Pons (tissue), 1 donor: ENCODE measurements at regions not wholly inside any gene's neighbourhood (a gene's known extent, or its start where the extent isn't known, plus 50 kb on each side); places are given as distances from the start of the nearest gene placed in this dataset.

Experiments used
- DNase-seq: peaks from one replicate; pipeline ENCODE4 v3.0.0-alpha.2; 2016; ENCODE audit warnings: low spot score

DNA sequence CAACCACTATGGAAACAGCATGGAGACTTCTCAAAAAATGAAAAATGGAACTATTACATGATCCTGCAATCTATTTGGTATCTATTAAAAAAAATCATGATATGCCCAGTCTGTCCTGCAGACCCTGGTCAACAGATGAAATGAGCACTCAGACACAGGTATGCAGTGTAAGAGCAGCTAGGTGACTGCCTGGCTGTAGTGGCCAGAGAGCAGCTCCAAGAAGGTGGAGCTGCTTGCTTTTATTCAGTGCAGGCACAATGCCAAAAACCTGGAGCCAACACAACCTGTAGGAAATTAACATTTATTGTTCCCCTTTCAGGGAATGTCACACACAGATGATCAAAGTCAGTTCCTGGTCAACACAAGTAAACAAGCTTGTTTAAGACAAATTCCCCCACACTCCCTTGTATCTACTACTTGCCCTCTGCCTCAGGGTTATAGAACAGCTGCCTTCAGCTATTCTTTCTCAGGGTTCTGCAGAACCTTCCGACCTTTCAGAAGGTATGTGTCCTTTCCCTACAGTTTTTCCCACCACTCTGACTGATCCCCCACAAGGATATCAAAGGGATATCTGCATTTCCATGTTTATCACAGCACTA is 933.7 kb upstream of the SLITRK5 start:
- DNase-seq, result no peak

DNA sequence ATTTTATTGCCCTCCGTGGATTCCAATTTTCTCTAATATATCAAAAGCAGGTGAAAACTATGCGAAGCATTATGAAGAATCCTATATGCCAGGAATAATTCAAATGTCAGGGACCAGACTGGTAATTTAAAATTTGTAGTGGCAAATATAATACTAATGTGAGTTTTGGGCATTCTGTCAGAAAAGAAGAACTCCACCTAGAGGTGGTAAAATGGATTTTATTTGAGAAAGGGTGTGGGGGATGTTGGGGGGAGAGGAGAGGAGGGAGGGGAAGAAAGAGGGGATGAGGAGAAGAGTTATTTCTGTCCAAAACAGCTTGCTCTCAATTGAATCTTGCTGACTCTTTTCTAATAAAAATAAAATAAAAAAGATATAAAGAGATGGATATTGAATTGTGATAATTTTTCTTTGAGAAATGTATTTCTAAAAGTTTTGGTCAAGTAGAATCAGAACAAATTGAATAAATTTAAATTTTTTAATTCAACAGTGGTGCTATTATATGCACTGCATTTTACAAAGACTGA is 929.3 kb upstream of the SLITRK5 start:
- DNase-seq, result no peak

DNA sequence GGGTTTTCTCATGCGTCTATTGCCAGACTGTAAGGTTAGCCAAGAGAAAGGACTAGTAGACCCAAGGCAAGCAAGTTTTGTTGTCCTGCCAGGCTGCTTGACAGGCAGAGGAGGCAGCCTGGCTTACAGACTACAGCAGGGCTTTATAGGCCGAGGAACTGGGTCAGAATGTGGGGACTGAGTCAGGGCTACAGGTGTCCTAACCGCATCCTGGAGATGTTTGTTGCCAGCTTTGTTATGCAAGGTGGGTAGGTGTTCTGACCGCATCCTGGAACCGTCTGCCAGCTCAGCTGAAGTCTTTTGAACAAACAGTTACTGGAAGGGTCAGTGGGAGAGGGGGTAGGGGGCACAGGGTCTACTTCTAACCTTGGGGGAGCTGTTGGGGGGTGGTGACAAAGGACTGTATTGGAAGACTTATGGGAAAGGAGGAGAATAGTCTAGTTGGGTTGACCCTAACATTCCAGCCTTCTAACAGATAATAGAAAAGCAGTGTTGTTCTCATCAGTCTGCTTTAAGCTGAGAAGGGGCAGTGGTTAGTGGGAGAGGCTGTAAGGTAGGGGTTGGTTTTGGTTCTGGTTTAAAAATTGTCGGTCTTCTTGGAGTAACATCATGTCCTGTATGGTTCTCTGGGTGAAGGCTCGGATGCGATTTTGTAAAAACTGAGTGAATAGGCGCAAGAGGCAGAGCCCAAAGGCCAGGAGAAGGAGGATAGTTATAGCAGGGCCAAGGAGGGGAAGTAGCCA is 913.8 kb upstream of the SLITRK5 start:
- no peak for DNase-seq

DNA sequence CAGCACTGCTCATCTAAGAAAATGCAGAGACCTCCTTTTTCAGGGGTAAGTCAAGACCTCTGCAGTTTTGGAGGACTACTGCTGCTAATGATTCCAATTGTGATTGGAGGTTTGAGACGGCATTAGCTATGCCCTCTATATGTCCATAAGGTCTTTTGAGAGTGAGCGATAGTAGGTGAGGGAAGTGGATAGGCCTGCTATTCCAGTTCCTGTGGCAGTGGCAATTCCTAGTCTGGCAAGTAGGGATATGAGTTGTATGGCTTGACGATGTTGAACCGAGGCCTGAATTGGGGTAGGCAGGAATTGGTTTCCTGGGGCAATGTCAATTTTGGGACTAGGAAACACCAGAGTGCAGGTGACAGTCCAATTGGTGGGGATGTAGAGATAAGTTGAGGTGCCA is 913.1 kb upstream of the SLITRK5 start:
- DNase-seq, result no peak

DNA sequence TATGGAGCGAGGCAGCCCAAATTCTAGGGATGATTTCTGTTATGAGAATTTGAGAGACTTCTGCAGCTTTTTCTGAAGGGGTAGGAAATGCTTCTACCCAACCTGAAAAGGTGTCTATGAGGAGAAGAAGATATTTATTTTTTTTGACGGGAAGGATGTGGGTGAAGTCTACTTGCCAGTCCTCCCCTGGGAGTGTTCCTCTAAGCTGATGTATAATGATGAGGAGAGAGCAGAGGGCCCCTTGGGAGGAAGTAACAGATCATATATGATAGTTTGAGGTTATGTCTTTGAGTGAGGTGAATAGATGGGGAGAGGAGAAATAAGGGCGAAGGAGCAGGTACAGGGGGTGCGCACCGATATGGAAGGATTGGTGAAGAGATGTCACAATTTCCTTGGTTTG is 910.6 kb upstream of the SLITRK5 start:
- no peak for DNase-seq

DNA sequence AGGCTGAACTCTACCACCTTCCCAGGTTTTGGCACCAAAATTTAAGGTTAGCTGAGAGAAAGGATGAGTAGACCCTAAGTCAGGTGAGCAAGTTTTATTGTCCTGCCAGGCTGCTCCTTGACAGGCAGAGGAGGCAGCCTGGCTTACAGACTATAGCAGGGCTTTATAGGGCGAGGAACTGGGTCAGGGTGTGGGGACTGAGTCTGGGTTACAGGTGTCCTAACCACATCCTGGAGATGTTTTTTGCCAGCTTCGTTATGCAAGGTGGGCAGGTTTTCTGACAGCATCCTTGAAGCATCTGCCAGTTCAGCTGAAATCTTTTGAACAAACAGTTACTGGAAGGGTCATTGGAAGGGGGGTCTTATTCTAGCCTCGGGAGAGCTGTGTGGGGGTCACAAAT is 905.7 kb upstream of the SLITRK5 start:
- DNase-seq, result no peak

DNA sequence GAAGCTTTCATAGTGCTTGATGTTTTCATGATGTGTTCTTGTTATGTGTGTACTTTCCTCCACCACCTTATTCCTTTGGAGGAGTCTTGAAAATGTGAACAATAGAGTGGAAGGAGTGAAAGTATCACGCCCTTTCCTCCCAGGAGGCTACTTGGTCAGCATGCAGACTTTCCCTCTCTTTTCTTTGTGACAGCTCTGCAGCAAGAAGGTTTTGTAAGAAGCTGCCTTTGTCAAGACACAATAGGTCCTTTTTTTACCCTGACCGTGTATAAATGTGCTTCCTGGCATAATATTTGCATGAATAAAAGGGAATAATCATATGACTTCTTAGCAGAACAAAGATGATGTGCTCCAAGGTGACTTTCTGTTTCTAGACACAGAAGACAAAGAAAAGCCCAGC is 882.6 kb upstream of the SLITRK5 start:
- peak; percentile 50 for DNase-seq

DNA sequence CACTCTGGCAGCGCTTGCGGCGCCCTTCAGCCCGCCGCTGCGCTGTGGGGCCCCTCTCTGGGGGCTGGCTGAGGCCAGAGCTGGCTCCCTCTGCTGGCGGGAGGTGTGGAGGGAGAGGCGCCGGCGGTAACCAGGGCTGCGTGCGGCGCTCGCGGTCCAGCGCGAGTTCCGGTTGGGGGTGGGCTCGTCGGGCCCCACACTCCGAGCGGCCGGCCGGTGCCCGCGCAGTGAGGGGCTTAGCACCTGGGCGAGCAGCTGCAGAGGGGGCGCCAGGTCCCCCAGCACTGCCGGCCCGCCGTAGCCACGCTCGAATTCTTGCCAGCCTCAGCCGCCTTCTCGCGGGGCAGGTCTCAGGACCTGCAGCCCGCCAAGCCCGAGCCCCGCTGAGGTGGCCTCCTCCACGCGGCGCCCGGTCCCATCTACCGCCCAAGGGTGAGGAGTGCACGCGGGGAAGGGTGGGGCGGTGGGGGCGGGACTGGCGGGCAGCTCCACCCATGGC is 879.0 kb upstream of the SLITRK5 start:
- no peak for DNase-seq

DNA sequence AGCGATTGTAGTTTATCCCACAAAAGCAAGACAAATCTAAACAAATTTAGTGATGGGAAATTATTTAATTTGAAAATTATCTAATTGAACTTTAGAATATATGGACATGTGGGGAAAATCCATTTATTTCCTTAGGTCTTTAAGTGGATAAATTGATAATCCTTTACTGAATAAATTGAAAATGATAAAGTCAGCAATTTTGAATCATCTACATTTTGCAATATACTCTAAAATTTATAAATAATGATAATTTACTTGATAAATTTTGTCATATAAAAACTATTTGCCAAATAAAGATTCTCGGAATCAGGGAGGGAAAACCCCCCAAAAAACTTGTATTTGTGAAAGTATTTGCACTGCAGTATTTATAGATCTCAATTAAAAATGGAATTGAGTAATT is 875.3 kb upstream of the SLITRK5 start:
- no peak for DNase-seq

DNA sequence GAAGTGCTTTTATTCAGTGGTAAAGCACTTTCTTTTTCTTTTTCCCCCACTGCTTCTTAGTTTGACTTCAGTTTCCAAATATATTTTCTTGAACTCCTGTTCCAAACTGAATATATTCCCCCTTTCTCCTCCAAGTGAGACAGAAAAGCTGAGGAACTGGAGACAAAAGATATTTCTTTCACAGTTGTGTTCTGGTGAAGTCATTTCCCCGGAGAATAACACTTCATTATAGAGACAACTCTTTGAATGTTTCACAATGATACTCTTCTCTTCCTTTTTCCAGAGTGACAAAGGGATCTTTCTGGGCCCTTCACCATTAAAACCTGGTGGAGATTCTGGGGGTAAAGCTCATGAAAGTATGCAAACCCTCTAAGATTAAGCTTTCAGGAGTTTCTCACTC is 860.8 kb upstream of the SLITRK5 start:
- DNase-seq, result peak; percentile 39

DNA sequence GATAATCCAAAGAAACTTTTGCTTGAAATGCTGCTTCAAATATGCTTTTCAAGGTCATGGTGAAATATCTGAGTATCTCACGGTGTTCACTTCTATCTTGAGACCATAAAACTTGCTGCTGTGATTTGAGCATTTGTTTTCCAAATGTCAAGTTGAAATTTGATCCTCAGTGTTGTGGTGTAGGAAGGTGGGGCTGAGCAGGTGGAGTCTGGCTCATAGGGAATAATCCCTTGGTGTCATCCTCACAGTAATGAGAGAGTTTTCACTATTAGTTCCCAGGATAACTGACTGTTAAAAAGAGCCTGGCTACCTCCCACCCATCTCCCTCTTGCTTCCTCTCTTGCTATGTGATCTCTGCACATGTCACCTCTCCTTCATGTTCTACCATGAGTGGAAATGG is 858.0 kb upstream of the SLITRK5 start:
- no peak for DNase-seq

DNA sequence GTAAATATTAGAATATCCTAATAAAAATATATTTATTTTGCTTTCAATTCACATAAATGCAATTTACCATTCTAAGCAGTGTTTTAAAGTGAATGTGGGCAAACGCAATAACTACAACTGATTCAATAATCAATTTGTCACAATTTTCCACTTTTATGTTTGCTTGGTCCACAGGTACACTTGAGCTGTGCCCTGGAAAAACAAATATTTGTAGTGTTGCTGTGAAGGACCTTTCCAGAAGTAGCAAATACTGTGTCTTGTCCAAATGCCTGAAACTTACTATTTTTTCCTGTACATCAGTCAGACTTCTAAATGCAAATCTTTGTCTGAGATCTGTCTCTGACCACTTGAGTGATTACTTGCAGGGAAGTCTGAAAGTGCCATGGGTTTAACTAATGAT is 845.8 kb upstream of the SLITRK5 start:
- no peak for DNase-seq

DNA sequence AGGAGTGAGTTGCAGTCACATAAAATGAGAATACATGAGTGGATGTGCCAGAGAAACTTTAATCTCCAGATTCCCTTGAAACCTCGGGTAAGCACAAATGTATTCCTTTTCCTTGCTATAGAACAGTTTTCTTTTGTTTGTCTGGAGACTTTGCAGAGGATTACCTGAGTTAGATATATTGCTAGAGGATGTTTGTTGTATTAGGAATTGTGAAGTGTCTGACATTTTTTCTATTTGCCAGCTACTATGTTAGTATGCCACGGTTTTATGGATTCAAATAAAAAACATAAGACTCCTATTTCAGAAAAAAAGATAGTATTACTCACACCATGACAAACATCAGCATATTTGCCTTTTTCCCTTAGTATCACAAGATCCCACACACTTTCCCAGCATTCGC is 844.9 kb upstream of the SLITRK5 start:
- no peak for DNase-seq

DNA sequence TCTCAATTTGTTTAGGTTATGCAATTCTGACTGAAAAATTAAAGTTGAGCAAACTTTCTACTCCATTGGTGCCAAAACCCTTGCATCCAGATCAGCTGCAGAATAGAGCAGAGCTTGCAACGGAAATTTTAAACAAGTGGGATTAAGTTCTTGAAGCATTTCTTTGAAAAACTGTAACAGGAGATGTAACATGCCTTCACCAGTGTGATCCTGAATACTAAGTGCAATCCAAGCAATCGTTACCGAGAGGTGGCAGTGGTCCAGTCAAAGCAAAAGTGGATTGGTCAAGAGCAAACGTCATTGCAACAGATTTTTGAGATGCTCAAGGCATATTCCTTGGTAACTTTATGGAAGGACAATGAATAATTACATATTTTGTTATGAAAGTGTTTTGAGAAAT is 841.1 kb upstream of the SLITRK5 start:
- DNase-seq, result no peak

DNA sequence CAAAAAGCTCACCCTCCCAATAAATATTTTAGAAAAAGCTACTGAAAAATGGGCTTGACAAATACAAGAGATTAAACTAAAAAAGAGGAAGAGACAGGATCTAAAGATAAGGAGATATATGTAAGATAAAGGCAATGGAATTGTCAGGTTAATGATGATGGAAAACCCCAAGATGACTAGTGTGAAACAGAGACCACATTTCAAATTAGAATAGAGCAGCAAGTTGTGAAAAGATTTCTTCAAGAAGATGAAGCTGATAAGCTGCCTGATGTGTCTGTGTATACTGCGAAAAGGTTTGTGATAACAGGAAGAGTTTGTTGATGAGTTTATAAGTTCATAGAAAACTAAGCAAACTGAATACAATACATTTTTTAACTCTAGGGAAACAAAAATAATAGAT is 840.1 kb upstream of the SLITRK5 start:
- no peak for DNase-seq

DNA sequence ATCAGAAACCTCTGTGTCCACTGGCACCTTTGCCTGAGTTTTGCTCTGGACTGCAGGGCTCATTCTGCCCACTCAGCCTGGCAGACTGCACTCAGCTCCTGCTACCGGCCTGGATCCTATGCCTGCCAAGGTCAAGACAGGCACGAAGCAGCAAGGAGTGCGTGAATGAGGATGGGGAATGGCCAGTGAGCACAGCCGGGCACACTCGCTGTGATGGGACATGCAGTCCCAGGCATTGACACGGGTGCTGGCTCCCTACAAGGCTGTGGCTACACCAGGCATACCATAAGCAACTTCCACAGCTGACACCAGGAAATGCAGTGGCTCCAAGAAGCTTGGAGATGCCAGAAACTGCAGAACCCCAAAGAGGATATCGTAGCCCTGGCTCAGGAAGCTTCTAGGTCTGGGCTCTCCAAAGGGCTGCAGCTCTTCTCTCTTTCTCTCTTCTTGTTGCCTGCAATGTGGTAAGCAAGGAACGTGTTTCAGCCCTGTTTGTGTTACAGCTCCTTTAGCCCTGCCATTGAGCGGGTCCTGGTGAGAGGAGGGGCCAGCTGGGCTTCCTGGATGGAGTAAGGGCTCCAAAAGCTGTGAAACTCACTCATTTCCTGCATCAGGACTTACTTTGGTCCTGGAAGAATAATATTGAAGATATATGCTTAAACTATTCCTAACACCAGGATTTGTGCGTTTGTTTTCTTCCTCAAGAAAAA is 832.6 kb upstream of the SLITRK5 start:
- DNase-seq, result no peak

DNA sequence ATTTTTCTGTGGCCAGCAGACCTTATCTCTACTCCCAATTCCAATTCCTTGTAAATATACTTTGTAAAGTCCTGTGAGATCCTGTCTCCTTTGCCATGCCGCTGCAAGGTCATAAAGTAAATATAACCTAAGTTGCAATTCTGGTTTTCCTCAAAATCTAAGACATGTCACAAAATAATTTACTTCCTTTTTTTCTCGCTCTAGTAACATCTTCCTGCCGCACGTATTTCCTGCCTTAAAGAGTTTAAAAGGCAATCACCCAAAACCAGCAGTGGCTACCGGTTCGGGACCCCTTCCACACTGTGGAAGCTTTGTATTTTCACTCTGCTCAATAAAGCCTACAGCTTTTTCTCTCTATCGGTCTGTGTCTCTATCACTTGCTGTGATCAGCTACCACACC is 832.0 kb upstream of the SLITRK5 start:
- no peak for DNase-seq

DNA sequence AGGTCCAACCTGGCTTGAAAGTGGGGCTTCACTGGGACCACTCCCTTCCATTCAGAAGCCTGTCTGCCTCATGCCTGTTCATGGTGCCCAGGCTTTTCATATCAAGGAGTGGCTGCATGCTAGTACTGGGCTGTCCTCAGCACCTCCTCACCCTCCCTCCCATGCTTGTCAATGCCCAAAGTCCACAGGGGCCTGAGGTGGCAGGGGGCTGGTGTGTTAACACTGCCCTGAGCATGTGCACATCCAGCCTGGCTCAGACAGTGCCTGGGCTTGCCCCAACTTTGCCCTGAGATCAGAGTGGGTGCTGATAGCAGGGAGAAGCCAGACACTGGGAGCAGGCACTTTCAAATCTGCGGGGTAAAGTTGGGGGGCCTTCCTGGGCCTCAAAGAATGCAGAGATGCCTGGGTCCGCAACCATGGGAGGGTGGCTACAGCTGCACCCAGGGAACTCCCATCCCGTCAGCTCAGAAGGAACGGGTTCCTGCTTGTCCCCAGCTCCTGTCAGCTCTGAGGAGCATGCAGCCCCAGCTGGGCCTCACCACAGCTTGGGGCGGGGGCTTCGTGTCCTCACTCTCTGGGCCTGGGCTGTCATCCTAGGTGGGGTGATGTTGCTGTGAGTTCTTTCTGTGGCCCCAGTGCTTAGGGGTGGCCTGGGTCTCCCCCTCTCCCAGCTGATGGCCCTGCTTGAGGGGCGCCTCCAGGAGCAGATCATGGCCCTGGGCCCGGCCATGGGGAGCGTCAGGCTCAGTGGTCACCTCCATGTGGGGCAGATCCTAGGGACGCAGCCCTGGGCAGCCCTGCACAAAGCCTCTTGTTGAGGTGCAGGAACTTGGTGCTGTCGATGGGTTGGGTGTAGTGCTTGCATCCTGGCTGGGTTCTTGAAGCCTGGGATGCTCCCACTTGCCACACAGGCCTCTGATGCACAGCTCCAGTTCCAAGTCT is 830.6 kb upstream of the SLITRK5 start:
- no peak for DNase-seq

DNA sequence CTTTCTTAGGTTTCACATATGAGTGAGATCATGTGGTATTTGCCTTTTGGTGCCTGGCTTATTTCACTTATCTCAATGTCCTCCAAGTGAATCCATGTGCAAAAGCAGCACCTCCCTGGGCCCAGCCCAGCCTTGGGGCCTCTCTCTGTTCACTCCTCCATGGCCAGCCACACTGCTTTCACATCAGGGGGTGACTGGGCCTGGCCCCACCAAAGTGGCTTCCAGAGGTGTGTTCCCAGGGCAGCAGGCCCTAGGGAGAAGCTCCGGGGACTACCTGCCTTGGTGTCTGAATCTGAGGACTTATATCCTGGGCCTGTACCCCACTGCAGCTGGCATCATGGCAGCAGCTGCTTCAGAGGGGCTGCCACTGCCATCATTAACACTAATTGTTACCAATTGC is 829.9 kb upstream of the SLITRK5 start:
- DNase-seq, result no peak

DNA sequence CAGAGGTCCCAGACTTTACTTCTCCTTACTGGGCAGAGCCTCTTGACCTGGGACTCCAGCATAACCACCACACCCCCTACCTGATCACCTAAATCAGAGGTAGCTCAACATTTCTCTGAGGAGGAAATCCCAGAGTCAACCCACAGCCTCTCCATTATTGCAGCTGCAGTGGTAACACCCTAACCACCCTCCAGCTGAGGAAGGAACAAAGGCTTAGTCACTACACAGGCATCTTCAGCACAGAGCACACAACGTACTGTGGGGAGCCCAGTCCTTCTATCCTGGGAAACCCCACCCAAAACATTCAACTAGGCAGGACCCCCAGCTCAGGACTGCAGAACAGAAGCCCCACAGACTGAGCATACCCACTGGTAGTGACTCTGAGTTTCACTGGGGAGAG is 824.7 kb upstream of the SLITRK5 start:
- no peak for DNase-seq

DNA sequence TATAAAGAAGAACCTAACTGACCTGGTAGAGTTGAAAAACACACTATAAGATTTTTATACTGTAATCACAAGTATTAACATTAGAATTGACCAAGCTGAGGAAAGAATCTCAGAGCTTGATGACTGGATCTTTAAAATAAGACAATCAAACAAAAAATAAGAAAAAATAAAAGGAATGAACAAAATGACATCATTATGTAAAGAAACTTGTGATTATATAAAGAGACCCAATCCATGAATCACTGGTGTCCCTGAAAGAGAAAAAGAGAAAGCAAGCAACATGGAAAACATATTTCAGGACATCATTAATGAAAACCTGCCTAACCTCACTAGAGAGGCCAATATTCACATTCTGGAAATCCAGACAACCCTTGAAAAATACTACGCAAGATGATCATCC is 822.5 kb upstream of the SLITRK5 start:
- DNase-seq, result no peak

DNA sequence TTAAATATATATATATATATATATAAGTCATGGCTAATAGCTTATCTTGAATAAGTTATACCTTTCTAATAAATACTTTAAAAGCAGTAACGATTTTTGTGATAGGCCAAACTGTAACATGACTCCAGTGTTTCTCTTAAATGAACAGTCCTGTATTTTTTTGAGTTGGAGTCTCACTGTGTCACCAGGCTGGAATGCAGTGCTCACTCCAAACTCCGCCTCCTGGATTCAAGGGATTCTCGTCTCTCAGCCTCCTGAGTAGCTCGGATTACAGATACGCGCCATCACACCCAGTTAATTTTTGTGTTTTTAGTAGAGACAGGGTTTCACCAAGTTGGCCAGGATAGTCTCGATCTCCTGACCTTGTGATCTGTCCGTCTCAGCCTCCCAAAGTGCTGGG is 814.2 kb upstream of the SLITRK5 start:
- no peak for DNase-seq
